ENCODE measurements at regions not wholly inside any gene's neighbourhood (a gene's known extent, or its start where the extent isn't known, plus 50 kb on each side); places are given as distances from the start of the nearest gene placed in this dataset.
"Not testable (repeated sequence)": the region's sequence is repeated elsewhere in the genome, so short reads cannot be mapped to it uniquely, and the experiment has no call there.

- intact Hi-C loops (cut with micrococcal nuclease) = no loop called here
- no peak overlapping the region for H3K4me3 Mint-ChIP-seq
- H3K36me3 Mint-ChIP-seq (ENCODE audit: low read depth) = no peaks in the 10 kb centered on the region
- no peaks in the 10 kb centered on the region for H3K27me3 Mint-ChIP-seq (ENCODE audit: insufficient read depth)
- peaks cover 5% of the 10 kb centered on the region for H3K4me1 Mint-ChIP-seq (ENCODE audit: low read depth)
- no peak for DNase-seq (ENCODE audit: low spot score)
- no peak overlapping the region for H3K27ac Mint-ChIP-seq
- no peaks in the 10 kb centered on the region for H3K9me3 Mint-ChIP-seq
Observed at GRCh38 chr14:100429537-100429936, 106.4 kb downstream of the SLC25A47 start.

DNA sequence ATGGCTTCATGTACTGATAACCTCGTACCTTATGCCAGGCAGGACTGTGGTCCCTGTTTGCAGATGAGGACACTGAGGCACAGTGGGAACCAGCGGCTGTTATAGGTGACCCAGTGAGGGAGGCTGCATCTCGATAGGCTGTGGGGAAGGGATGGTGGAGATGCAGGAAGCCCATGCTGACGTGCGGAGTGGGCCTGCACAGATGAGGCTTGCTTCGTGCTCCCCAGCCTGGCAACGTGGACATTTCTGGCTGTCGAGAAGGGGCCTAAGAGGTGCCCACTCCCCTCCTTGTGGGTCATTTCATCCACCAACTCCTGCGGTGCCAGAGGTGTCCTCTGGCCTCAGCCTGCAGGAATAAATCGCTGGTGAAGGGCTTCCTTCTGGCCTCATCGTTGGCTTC is 107.4 kb downstream of the SLC25A47 start:
- H3K9me3 Mint-ChIP-seq = no peaks in the 10 kb centered on the region
- DNase-seq (ENCODE audit: low spot score) = no peak
- intact Hi-C loops (cut with micrococcal nuclease) = no loop called here
- H3K27ac Mint-ChIP-seq = no peak overlapping the region
- no peaks in the 10 kb centered on the region for H3K4me1 Mint-ChIP-seq (ENCODE audit: low read depth)
- no peaks in the 10 kb centered on the region for H3K36me3 Mint-ChIP-seq (ENCODE audit: low read depth)
- no peak overlapping the region for H3K4me3 Mint-ChIP-seq
- no peaks in the 10 kb centered on the region for H3K27me3 Mint-ChIP-seq (ENCODE audit: insufficient read depth)

- DNase-seq (ENCODE audit: low spot score); H3K9me3 Mint-ChIP-seq; intact Hi-C loops (cut with micrococcal nuclease); H3K36me3 Mint-ChIP-seq (ENCODE audit: low read depth); H3K4me3 Mint-ChIP-seq; H3K4me1 Mint-ChIP-seq (ENCODE audit: low read depth); H3K27ac Mint-ChIP-seq; H3K27me3 Mint-ChIP-seq (ENCODE audit: insufficient read depth): not testable (repeated sequence)
Observed at GRCh38 chr14:100431461-100431860, 108.3 kb downstream of the SLC25A47 start.

GRCh38 chr14:100432652-100433427 is 109.7 kb downstream of the SLC25A47 start:
- no peak overlapping the region for H3K27ac Mint-ChIP-seq
- no peaks in the 10 kb centered on the region for H3K27me3 Mint-ChIP-seq (ENCODE audit: insufficient read depth)
- no peaks in the 10 kb centered on the region for H3K9me3 Mint-ChIP-seq
- intact Hi-C loops (cut with micrococcal nuclease) = no loop called here
- DNase-seq (ENCODE audit: low spot score) = no peak
- H3K4me3 Mint-ChIP-seq = no peak overlapping the region
- H3K4me1 Mint-ChIP-seq (ENCODE audit: low read depth) = peaks cover 5% of the 10 kb centered on the region
- no peaks in the 10 kb centered on the region for H3K36me3 Mint-ChIP-seq (ENCODE audit: low read depth)

DNA sequence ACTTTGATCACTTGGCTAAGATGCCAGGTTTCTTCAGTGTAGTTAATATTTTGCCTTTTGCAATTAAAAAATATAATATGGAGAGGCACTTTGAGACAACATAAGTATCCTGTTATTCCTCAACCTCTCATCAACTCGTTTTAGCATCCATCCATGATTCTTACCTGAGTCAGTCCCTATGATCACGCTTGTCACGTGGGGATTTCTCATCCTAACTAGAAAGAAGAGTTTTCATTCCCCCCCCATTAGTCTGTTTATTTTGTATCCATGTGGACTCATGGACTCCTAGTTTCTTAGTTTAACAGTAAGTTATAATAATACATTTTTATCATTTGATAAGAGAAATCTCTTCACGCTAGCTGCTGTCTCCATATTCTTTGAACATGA is 110.3 kb downstream of the SLC25A47 start:
- DNase-seq (ENCODE audit: low spot score) = no peak
- peaks cover 5% of the 10 kb centered on the region for H3K4me1 Mint-ChIP-seq (ENCODE audit: low read depth)
- no peaks in the 10 kb centered on the region for H3K27me3 Mint-ChIP-seq (ENCODE audit: insufficient read depth)
- no peak overlapping the region for H3K4me3 Mint-ChIP-seq
- no peaks in the 10 kb centered on the region for H3K9me3 Mint-ChIP-seq
- H3K27ac Mint-ChIP-seq = no peak overlapping the region
- intact Hi-C loops (cut with micrococcal nuclease) = no loop called here
- no peaks in the 10 kb centered on the region for H3K36me3 Mint-ChIP-seq (ENCODE audit: low read depth)

GRCh38 chr14:100434033-100434601 is 111.0 kb downstream of the SLC25A47 start:
- Mint-ChIP-seq H3K27ac (no peak overlapping the region), H3K9me3 (no peaks in the 10 kb centered on the region), H3K4me1 (ENCODE audit: low read depth) (peaks cover 6% of the 10 kb centered on the region), H3K27me3 (ENCODE audit: insufficient read depth) (no peaks in the 10 kb centered on the region), H3K4me3 (no peak overlapping the region), H3K36me3 (ENCODE audit: low read depth) (no peaks in the 10 kb centered on the region)
- no peak for DNase-seq (ENCODE audit: low spot score)
- intact Hi-C loops (cut with micrococcal nuclease) = no loop called here

DNA sequence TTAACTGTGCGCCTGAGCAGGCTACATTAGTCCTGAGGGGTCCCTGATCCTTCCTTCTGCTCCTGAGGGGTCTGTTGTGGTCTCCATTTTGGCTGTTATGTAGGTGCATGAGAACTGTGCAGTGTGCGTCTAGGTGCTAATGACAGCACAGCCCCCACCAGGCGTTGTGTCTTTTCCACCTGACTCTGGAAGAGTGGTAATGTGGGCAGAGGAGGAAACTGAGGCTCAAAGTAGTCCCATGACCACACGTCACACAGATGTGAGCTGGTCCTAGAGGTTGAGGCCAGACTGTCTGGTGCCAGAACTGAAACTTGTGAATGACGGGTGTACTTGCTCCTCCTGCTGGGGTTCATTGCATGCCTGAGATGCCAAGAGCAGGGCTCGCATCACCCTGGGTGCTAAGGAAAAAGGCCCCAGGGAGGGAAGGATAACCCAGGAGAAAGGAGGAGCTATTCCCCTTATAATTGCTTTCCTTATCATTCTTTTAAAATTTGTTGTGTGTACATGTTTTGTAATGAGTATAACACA is 111.8 kb downstream of the SLC25A47 start:
- no peak for DNase-seq (ENCODE audit: low spot score)
- H3K4me1 Mint-ChIP-seq (ENCODE audit: low read depth) = peaks cover 15% of the 10 kb centered on the region
- H3K9me3 Mint-ChIP-seq = no peaks in the 10 kb centered on the region
- no peak overlapping the region for H3K27ac Mint-ChIP-seq
- intact Hi-C loops (cut with micrococcal nuclease) = no loop called here
- no peaks in the 10 kb centered on the region for H3K27me3 Mint-ChIP-seq (ENCODE audit: insufficient read depth)
- no peak overlapping the region for H3K4me3 Mint-ChIP-seq
- H3K36me3 Mint-ChIP-seq (ENCODE audit: low read depth) = no peaks in the 10 kb centered on the region

DNA sequence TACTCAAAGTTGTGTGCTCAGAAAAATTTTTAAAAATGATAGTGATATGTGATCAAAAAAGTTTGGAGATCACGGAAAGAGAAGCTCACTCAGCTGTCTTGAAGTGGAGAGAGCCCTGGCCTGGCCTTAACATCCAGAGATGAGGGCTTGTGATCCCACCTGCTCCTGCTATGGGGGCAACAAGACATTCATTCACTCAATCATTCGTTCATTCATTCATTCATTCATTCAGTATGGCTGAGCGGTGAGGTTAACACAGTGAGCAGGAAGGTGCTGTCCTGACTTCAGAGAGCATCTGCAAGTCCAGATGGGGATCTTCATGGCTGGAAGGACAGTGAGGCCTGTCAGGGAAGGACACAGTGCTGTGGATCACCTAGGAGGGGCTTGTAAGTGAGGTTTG is 112.3 kb downstream of the SLC25A47 start:
- DNase-seq (ENCODE audit: low spot score) = no peak

GRCh38 chr14:100436745-100437406 is 113.7 kb downstream of the SLC25A47 start:
- DNase-seq (ENCODE audit: low spot score) = no peak
- Mint-ChIP-seq H3K9me3 (no peaks in the 10 kb centered on the region), H3K4me1 (ENCODE audit: low read depth) (peaks cover 30% of the 10 kb centered on the region), H3K36me3 (ENCODE audit: low read depth) (no peaks in the 10 kb centered on the region), H3K27me3 (ENCODE audit: insufficient read depth) (no peaks in the 10 kb centered on the region), H3K27ac (no peak overlapping the region), H3K4me3 (no peak overlapping the region)
- intact Hi-C loops (cut with micrococcal nuclease) = no loop called here

More for the DNA sequence above, 112.3 kb downstream of the SLC25A47 start:
- Mint-ChIP-seq H3K27me3 (ENCODE audit: insufficient read depth) (no peaks in the 10 kb centered on the region), H3K4me3 (no peak overlapping the region), H3K27ac (no peak overlapping the region), H3K4me1 (ENCODE audit: low read depth) (peaks cover 20% of the 10 kb centered on the region), H3K36me3 (ENCODE audit: low read depth) (no peaks in the 10 kb centered on the region), H3K9me3 (no peaks in the 10 kb centered on the region)
- intact Hi-C loops (cut with micrococcal nuclease) = no loop called here

- no peak overlapping the region for H3K27ac Mint-ChIP-seq
- no peak overlapping the region for H3K4me3 Mint-ChIP-seq
- no peaks in the 10 kb centered on the region for H3K27me3 Mint-ChIP-seq (ENCODE audit: insufficient read depth)
- intact Hi-C loops (cut with micrococcal nuclease) = no loop called here
- peaks cover 35% of the 10 kb centered on the region for H3K4me1 Mint-ChIP-seq (ENCODE audit: low read depth)
- no peak for DNase-seq (ENCODE audit: low spot score)
- H3K9me3 Mint-ChIP-seq = no peaks in the 10 kb centered on the region
- H3K36me3 Mint-ChIP-seq (ENCODE audit: low read depth) = no peaks in the 10 kb centered on the region
Observed at GRCh38 chr14:100438271-100438670, 115.1 kb downstream of the SLC25A47 start.

DNA sequence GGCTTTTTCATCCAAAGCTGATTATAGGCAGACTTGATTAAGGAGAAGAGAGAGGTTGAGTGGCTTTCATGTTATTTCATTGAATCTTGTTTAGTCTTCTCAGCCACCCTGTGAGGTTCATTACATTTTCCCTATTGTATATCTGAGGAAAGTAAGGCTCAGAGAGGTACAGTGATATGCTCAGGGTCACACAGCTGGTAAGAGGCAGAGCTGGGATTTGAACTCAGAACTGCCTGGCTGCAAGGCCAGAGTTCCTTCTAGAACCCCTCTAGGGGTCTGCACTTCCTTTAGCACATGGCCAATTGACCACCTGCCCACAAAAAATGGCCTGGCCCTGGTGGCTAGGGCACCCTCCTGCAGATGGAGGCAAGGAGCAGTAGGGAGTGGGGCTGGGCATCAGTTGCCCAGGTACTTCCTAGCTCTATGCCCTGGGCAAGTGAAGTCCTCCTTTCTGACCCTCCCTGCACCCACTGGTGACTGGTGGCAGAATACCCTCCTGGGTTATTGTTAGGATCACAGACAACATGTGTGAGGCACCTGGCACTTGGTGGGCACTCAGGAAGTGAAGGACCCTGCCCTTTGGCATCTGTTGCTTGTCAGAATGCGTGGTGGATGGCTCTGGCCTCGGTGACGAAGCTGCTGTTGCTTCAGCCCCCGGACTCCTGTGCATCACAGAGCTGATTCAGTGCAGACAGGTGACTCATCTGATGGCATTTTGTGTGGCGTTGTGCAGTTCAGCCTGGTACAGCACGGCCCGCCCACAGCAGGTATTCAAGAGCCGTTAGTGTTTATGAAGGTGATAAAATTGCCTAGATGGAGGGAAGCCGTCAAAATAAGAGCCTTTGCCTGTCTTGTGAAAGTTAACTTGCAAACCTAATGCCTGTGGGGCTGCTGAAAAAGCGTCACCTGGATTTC is 115.8 kb downstream of the SLC25A47 start:
- Mint-ChIP-seq H3K4me3 (no peak overlapping the region), H3K9me3 (no peaks in the 10 kb centered on the region), H3K36me3 (ENCODE audit: low read depth) (no peaks in the 10 kb centered on the region), H3K27ac (no peak overlapping the region), H3K4me1 (ENCODE audit: low read depth) (peaks cover 35% of the 10 kb centered on the region), H3K27me3 (ENCODE audit: insufficient read depth) (no peaks in the 10 kb centered on the region)
- no peak for DNase-seq (ENCODE audit: low spot score)
- intact Hi-C loops (cut with micrococcal nuclease) = no loop called here

GRCh38 chr14:100439781-100440180 is 116.6 kb downstream of the SLC25A47 start:
- Mint-ChIP-seq H3K27ac (no peak overlapping the region), H3K27me3 (ENCODE audit: insufficient read depth) (no peaks in the 10 kb centered on the region), H3K4me3 (no peak overlapping the region), H3K4me1 (ENCODE audit: low read depth) (peaks cover 35% of the 10 kb centered on the region), H3K36me3 (ENCODE audit: low read depth) (no peaks in the 10 kb centered on the region), H3K9me3 (no peaks in the 10 kb centered on the region)
- DNase-seq (ENCODE audit: low spot score) = no peak
- intact Hi-C loops (cut with micrococcal nuclease) = loop anchor here (1.0 kb wide), 1 partner anchor 206 kb away; no protein-coding TSS in a partner anchor
